Left ventricle myocardium inferior (tissue), 1 donor: ENCODE measurements at regions not wholly inside any gene's neighbourhood (a gene's known extent, or its start where the extent isn't known, plus 50 kb on each side); places are given as distances from the start of the nearest gene placed in this dataset.

Experiments used
- DNase-seq: peaks from one replicate; pipeline ENCODE4 v3.0.0-alpha.2; 2020
- H3K27ac ChIP-seq: fragments of 200-600 bp; replicated peaks from 2 replicates; pipeline ENCODE4 v1.8.0; 2021
- H3K27me3 ChIP-seq: fragments of 200-600 bp; 2 replicates; pipeline ENCODE4 v1.8.0; 2021; ENCODE audit warnings: low read depth
- H3K36me3 ChIP-seq: fragments of 200-600 bp; 2 replicates; pipeline ENCODE4 v1.8.0; 2021
- H3K4me1 ChIP-seq: fragments of 200-600 bp; 2 replicates; pipeline ENCODE4 v1.8.0; 2021
- H3K4me3 ChIP-seq: fragments of 200-600 bp; 2 replicates; pipeline ENCODE4 v1.8.0; 2021; ENCODE audit warnings: mild to moderate bottlenecking, moderate library complexity
- H3K9me3 ChIP-seq: fragments of 200-600 bp; replicated peaks from 2 replicates; pipeline ENCODE4 v1.8.0; 2021
- intact Hi-C: fragments of 100-400 bp; cut with micrococcal nuclease; formaldehyde crosslinking; loops from one replicate; pipeline ENCODE4 v1.11.0; 2022
- TF ChIP-seq, protein P1 (sequence below): fragments of 200-600 bp; IDR thresholded peaks from 2 replicates; pipeline ENCODE4 v1.8.0; 2021; ENCODE audit warnings: antibody characterized with exemption, mild to moderate bottlenecking, borderline replicate concordance
- donor health status: DM: no; HTN: yes; CAD: no; lungs with severe emphysema.

DNA sequence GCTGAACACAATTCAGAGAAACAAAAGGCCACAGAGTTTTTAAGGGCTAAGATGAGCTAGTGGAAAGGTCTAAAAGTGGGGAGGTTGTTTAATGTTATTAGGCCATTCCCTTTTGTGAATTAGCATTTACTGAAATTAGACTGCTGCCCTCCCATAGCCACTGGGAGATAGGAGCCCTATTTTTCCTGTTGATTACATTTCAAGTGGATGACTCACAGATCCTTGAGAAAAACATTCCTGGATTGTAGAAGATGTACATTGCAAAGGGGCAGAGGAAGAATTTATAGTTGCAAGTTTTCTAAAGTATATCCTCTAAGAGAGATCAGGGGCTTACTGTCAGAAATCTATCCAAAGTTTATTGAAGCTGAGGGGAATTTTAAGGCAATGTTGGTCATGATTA lies 367.1 kb upstream of the IZUMO3 start:
- H3K4me1 ChIP-seq = no peaks in the 10 kb centered on the region
- H3K27ac ChIP-seq = no peak overlapping the region
- H3K4me3 ChIP-seq = no peak overlapping the region
- peaks cover 23% of the 10 kb centered on the region for H3K9me3 ChIP-seq
- no peaks in the 10 kb centered on the region for H3K27me3 ChIP-seq
- no peaks in the 10 kb centered on the region for H3K36me3 ChIP-seq
- no peak for DNase-seq
- intact Hi-C loops = no loop called here
- TF ChIP-seq, protein P1, sequence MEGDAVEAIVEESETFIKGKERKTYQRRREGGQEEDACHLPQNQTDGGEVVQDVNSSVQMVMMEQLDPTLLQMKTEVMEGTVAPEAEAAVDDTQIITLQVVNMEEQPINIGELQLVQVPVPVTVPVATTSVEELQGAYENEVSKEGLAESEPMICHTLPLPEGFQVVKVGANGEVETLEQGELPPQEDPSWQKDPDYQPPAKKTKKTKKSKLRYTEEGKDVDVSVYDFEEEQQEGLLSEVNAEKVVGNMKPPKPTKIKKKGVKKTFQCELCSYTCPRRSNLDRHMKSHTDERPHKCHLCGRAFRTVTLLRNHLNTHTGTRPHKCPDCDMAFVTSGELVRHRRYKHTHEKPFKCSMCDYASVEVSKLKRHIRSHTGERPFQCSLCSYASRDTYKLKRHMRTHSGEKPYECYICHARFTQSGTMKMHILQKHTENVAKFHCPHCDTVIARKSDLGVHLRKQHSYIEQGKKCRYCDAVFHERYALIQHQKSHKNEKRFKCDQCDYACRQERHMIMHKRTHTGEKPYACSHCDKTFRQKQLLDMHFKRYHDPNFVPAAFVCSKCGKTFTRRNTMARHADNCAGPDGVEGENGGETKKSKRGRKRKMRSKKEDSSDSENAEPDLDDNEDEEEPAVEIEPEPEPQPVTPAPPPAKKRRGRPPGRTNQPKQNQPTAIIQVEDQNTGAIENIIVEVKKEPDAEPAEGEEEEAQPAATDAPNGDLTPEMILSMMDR = no peak

DNA sequence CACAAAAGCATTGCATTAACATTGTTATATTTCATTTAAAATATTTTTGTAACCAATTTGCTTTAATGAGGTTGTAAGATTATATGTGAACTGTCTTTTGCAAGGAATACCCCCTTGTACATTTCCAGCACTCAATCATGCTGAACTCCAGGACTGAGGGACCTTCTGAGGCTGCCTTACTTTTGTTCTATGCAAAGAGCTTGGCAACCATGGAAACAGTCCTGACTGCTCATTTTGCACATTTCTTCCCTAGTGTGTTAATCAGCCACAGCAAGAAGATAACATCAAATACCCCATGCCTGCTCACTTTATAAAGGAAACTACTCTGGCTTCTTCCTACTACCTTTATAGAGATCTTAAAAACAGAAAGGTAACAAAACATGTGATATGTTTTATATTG lies 355.6 kb upstream of the IZUMO3 start:
- H3K9me3 ChIP-seq = peaks cover 11% of the 10 kb centered on the region
- no peak overlapping the region for H3K4me3 ChIP-seq
- no peaks in the 10 kb centered on the region for H3K27me3 ChIP-seq
- H3K4me1 ChIP-seq = no peaks in the 10 kb centered on the region
- no peaks in the 10 kb centered on the region for H3K36me3 ChIP-seq
- H3K27ac ChIP-seq = no peak overlapping the region
- no peak for DNase-seq
- intact Hi-C loops = no loop called here
- TF ChIP-seq, protein P1 = no peak

DNA sequence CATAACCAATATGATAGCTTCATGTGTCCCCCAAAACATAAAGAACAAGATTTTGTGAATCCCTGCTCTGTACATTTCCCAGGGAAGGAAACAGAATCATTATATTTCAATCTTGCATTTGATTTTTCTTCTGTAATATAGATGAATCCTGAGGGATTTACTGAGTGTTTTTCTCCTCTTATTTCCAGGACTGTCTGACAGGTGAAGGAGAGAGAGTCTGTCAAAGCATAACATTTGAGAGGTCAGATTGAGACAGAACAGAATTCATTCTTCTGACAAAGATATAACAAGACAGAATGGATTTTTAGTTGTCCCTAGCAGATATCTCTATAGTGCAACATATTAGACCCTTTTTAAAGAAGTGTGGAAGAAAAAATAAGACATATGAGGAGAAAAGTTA lies 354.5 kb upstream of the IZUMO3 start:
- Histone ChIP-seq H3K4me3 (no peak overlapping the region), H3K4me1 (no peaks in the 10 kb centered on the region), H3K27ac (no peak overlapping the region), H3K36me3 (no peaks in the 10 kb centered on the region), H3K9me3 (peaks cover 11% of the 10 kb centered on the region), H3K27me3 (no peaks in the 10 kb centered on the region)
- intact Hi-C loops = no loop called here
- DNase-seq = no peak
- TF ChIP-seq, protein P1 = no peak

DNA sequence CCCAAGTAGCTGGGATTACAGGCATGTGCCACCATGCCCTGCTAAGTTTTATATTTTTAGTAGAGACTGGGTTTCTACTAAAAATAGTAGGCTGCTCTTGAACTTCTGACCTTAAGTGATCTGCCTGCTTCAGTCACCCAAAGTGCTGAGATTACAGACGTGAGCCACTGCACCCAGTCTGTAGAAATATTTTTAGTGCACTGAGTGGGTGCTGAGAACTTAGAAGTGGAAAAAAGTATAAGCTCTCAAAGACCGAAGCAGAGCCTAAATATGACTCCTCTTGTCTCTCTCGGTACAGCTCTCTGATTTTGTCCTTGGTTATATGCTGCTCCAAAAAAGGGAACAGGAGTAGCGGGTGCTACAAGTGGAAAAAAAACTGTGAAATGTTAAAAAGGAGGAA lies 353.8 kb upstream of the IZUMO3 start:
- TF ChIP-seq, protein P1 = no peak
- peaks cover 15% of the 10 kb centered on the region for H3K9me3 ChIP-seq
- no peaks in the 10 kb centered on the region for H3K36me3 ChIP-seq
- no peaks in the 10 kb centered on the region for H3K4me1 ChIP-seq
- intact Hi-C loops = no loop called here
- no peaks in the 10 kb centered on the region for H3K27me3 ChIP-seq
- no peak overlapping the region for H3K27ac ChIP-seq
- no peak for DNase-seq
- H3K4me3 ChIP-seq = no peak overlapping the region

DNA sequence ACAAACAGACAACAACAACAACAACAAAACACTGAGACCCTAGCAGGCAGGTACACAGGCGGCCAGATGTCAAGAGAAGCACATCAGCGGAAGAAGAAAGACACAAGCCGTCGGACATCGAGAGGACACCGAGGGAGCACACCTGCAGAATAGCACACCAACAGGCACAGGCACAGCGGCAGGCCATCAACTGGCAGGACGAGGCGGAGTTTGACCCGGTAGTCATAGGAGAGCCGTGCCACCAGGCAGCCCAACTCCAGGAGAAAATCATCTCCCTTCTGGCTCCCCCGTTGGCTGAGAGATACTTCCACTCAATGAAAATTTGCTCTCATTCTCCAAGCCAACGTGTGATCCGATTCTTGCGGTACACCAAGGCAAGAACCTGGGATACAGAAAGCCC lies 352.1 kb upstream of the IZUMO3 start:
- no peaks in the 10 kb centered on the region for H3K4me1 ChIP-seq
- H3K4me3 ChIP-seq = no peak overlapping the region
- intact Hi-C loops = no loop called here
- DNase-seq = no peak
- H3K9me3 ChIP-seq = peaks cover 28% of the 10 kb centered on the region
- H3K27me3 ChIP-seq = no peaks in the 10 kb centered on the region
- TF ChIP-seq, protein P1 = no peak
- H3K27ac ChIP-seq = no peak overlapping the region
- H3K36me3 ChIP-seq = no peaks in the 10 kb centered on the region

DNA sequence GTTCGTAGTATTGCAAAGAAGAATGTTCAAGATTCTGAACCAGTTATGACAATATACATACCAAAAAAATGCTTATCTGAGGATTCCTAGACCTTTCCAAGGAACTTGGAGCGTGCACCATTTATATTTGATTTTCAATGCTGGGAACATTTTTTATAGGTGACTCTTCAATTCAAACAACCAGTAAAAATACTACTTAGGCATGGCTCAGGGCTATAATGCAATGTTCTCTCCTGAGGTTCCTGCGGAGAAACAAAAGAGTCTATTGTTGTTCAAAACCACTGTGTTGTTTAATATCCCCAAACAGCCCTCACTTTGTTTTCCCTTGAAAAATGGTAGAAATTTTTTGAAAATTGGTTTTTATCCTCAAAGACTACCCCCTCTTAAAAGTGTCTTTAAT lies 335.7 kb upstream of the IZUMO3 start:
- TF ChIP-seq, protein P1 = no peak
- no peaks in the 10 kb centered on the region for H3K36me3 ChIP-seq
- H3K4me1 ChIP-seq = no peaks in the 10 kb centered on the region
- no peak overlapping the region for H3K4me3 ChIP-seq
- peaks cover 4% of the 10 kb centered on the region for H3K9me3 ChIP-seq
- DNase-seq = no peak
- H3K27ac ChIP-seq = no peak overlapping the region
- intact Hi-C loops = no loop called here
- H3K27me3 ChIP-seq = no peaks in the 10 kb centered on the region
